ENCODE measurements at regions not wholly inside any gene's neighbourhood (a gene's known extent, or its start where the extent isn't known, plus 50 kb on each side); places are given as distances from the start of the nearest gene placed in this dataset.

GRCh38 chr2:33788044-33788443, 188.9 kb upstream of the FAM98A start:
- peak; percentile 86 for DNase-seq

DNA sequence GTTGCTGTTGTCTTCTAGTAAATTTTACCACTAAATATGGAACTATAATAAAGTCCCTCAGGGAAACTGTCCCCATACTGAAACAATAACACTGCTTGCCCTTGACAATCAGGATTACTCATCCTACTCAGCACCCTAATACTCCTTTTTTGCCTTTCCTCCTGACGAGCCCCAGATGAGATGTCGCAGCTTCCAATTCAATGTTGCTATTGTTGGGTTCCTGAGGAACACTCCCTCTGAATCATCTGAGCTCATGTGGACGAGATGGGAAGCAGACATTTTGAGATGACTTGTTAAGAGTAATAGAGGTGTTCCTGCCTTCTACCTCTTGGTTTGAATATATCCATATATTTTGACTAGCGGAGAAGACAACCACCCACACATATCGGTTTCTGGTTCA, 187.8 kb upstream of the FAM98A start:
- DNase-seq: peak; percentile 32

GRCh38 chr2:33785201-33786106, 186.4 kb upstream of the FAM98A start:
- DNase-seq: no peak

DNA sequence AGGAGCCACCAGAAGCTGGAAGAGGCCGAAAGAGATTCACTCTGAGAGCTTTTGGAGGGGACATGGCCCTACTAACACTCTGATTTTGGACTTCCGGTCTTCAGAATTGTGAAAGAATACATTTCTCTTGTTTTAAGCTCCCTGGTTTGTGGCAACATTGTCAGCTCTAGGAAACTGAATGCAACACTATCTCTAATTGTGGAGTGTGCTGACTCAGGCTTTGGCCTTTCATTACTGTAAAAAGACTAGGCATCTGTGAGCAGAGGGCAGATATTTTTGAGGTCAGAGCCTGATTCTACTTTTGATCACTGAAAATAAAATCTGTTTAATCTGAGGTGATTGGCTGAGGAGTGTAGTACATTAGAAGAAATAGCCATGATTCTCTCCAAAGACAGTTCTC, 185.4 kb upstream of the FAM98A start:
- DNase-seq: no peak

- DNase-seq: no peak
These were observed 183.5 kb upstream of the FAM98A start for GRCh38 chr2:33782395-33783230.

DNA sequence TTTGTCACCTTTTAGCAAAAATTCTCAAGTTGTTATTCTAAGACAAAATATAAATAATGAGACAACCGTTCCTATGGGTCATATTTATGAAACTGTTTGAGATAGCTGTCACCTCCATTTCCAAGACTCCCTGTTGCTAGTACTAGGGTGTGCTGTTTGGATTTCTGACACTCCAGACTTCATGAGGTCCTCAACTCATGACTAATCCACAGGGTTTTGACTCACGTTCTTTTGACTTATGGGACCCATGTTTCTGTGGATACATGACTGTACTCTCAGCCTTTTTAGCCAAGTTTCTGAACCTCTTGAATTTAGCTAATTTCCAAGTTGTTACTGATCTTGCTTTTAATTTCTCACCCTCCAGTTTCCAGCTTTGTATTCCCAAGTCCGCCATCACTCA, 178.7 kb upstream of the FAM98A start:
- DNase-seq: peak; percentile 42

- DNase-seq: no peak
These were observed 176.2 kb upstream of the FAM98A start for GRCh38 chr2:33775306-33775705.

DNA sequence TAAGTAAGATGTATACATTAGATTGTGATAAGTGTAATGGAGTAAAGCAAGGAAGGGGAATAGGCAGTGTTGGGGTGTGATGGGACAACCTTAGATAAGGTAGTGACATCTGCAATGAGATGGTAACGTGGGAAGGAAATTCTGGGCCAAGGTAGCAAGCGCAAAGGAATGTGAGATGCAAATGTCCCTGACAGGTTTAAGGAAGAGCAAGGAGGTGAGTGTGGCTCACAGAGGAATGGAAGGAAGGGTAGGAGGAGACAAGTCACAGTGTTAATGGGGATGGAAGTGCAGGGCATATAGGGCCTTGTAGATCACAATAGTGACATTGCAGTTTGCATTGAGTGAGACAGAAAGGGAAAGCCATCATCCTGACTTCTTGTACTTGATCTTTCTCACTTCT, 170.9 kb upstream of the FAM98A start:
- DNase-seq: no peak

GRCh38 chr2:33766175-33766574, 167.1 kb upstream of the FAM98A start:
- no peak for DNase-seq

GRCh38 chr2:33765122-33765521, 166.0 kb upstream of the FAM98A start:
- no peak for DNase-seq

DNA sequence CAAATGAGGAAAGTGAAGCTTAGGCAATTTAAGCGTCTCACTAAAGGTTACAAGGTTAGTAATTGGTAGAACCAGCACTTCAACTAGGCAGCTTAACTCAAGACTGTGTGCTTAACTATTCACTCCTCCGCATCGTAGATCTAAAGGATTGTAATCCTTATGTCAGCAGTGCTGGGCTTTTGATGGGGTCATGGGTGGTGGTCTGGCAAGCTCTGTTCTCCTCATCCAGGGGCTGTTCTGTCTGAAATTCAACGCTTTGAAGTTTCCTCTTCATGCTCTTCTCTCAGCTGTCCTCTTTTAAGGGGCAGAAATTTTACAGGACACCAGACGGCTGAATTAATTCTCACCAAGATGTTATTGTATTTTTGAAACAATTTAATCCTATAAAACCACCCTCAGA, 165.5 kb upstream of the FAM98A start:
- DNase-seq: no peak

GRCh38 chr2:33763671-33764310, 164.7 kb upstream of the FAM98A start:
- no peak for DNase-seq

DNA sequence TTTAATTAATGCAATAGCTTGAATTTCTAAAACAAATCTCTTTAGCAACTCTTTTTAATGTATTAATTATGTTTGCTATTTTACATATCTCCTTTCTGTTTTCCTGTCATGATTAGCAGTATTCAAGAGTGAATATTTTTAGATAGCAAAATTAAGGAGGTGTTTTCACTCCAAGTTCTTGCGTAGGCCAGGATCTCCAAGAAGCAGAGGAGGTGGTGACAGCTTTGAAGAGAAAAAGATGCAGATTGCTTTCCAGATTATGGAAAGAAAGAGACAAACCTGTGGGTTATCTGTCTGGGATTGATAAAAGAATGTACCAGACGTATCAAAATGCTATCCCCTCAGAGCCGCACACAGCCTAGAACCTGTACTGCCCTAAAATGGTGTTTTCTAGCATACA, 163.5 kb upstream of the FAM98A start:
- no peak for DNase-seq

- DNase-seq: no peak
These were observed 147.2 kb upstream of the FAM98A start for GRCh38 chr2:33746208-33746800.

DNA sequence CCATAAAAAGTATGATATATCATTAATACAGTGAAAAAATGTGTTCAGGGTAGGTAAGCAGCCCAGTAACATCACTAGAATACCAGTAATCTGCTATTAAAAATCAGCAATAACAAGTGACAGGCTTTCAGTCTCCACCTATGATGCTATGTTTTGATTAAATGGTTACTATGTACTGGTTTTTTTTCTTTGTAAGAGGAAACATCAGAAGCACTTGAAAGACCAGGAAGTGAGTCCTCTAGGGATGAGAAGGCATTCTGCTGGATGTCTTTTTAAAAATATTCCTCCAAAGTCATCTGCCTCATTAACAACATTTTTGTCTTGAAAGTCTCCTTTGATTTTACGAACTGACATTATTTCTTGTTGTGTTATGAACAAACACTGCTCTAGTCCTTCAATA, 136.0 kb upstream of the FAM98A start:
- no peak for DNase-seq

DNA sequence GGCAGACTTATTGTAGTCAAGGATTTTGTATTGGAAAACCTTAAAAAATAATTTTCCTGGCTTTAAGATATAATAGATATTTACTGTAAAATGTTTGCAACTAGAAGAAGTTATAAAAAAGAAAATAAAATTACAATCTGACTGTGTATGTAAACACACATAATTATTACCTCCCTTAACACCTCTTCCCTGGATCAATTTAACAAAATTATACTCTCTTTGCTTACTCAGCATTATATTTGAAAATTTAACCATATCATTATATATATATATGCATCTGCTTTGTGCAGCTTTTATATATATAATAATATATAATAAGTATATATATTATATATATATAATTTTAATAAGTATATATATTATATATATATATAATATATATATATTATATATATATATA, 131.7 kb upstream of the FAM98A start:
- no peak for DNase-seq

DNA sequence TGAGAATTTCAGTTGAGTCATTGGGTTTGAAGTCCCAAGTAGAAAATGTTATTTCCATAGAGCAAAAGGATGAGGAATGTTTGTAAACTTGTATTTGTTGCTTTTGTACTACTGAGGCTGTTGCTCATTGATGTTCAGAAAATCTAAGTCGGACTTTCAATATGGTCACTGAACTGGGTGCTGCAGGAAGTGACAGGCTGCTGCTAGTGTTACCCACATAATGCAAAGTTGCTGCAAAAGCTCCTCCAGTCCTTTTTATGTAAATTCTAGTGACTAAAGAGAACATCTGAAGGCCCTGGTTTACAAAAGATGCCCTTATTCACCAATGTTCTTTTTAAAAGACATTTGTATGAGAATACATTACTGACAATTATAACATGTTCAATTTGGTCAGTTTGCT, 131.1 kb upstream of the FAM98A start:
- no peak for DNase-seq

GRCh38 chr2:33729353-33729752, 130.3 kb upstream of the FAM98A start:
- no peak for DNase-seq

DNA sequence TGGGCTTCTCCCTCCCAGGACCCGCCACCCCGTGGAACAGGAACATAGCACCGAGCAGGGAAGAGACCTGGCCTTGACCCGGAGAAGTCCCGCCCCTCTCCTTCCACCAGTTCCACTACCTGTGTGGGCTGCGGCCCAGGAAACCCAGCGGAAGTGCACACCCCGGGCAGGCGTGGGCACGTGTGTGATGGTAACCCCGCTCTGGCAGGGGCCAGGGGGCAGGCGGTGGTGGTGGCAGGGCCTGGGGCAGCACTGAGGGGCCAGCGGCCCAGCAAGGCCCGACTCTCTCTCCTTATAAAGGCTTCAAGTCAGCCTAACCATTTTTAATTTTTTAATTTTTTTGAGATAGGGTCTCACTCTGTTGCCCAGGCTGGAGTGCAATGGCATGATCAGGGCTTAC, 129.0 kb upstream of the FAM98A start:
- DNase-seq: no peak

GRCh38 chr2:33727361-33728032, 128.4 kb upstream of the FAM98A start:
- no peak for DNase-seq

- no peak for DNase-seq
These were observed 127.3 kb upstream of the FAM98A start for GRCh38 chr2:33726415-33726814.

DNA sequence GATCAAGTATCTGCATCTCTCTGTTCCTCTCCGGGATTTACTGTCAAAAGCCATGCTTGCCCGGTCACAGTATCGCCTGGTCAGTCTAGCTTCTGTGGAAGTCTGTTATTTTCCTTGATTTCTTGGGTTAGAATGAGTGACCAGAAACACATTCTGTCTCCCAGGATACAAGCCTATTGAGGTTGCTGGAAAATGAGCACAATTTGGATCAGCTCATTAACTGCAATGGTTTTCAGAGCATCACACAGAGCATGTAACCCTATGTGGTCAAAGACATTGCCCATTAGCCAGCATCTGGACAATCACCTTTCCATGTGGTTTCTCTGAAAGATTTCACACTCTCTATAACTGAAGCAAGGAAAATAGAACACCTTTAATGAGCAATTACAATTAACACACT, 124.2 kb upstream of the FAM98A start:
- no peak for DNase-seq

DNA sequence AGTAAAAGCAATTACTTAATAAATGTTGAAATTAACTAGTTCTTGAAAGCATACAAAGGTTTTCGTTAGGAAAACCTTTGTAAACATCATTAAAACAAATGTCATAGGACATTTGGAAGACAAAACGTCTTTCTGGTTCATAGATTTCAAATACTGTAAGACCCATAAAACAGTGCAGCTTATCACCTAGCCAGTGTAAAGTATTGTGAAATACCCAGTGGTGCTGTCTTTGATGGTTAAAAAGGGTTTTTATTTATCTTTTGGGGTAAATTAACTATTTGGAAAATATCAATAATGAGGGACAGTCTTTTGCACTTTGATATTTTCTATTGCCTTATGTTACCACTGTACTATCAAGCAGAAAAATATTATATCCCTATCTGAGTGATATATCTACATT, 120.0 kb upstream of the FAM98A start:
- no peak for DNase-seq
